ENCODE measurements at regions not wholly inside any gene's neighbourhood (a gene's known extent, or its start where the extent isn't known, plus 50 kb on each side); places are given as distances from the start of the nearest gene placed in this dataset.
"Not testable (repeated sequence)": the region's sequence is repeated elsewhere in the genome, so short reads cannot be mapped to it uniquely, and the experiment has no call there.

DNA sequence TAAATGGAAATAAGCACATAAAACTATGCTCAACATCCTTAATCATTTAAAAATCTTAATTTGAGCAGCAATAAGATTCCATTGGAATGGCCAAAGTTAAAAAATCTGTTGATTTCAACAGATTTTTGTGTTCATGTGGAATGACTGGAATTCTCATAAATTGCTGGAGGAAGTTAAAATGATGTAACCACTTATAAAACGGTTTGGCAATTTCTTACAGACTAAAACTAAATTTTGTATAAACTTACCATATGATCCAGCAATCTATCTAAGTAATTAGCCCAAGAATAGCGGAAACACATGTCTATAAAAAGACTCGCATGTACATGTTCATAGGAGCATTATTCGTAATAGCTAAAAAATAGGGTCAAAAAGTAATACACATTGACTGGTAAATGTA is 1713.6 kb downstream of the SI start:
- H3K36me3 ChIP-seq (ENCODE audit: control insufficient read depth in 2 of 2, insufficient read depth in 2 of 2, low read length in 1 of 2), result no peaks in the 10 kb centered on the region
- H3K27me3 ChIP-seq (ENCODE audit: control insufficient read depth in 1 of 2, insufficient read depth in 2 of 2, low read length in 2 of 2), result no peaks in the 10 kb centered on the region
- no peaks in the 10 kb centered on the region for H3K4me1 ChIP-seq (ENCODE audit: control insufficient read depth in 2 of 2, insufficient read depth in 2 of 2, low read length in 1 of 2)
- H3K4me3 ChIP-seq (ENCODE audit: low read depth in 1 of 2, low read length in 2 of 2), result no peak overlapping the region
- WGBS, 2 donors, result 69 to 79% methylated on average over 4 of the region's 4 CpGs
- peaks cover 0 to 4% of the 10 kb centered on the region in 2 donors for H3K9me3 ChIP-seq (ENCODE audit: control insufficient read depth in 2 of 2, insufficient read depth in 1 of 2, low read depth in 1 of 2, low read length in 1 of 2)
- no peak overlapping the region for H3K27ac ChIP-seq (ENCODE audit: low read depth in 2 of 2, low read length in 1 of 2)

DNA sequence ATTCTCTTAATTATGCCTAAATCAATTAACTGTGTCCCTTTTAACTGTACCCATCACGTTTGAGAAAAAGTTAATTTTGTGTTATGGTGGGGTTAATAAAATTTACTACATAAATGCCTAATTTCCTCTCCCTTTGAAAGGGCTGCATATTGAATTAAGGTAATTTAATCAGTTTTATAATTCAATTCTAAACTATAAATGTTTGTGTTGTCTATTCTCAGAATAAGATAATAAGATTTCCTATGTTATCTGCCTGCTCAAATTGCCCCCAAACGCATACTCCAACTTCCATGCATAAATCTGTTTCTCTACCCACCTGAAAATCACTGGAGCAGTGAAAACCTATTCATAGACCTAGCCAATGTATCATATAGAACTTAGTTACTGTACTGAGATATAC is 1716.1 kb downstream of the SI start:
- WGBS, 2 donors, result 73 to 78% methylated on average over 2 of the region's 2 CpGs
- no peaks in the 10 kb centered on the region for H3K9me3 ChIP-seq (ENCODE audit: control insufficient read depth in 2 of 2, insufficient read depth in 1 of 2, low read depth in 1 of 2, low read length in 1 of 2)
- no peak overlapping the region for H3K4me3 ChIP-seq (ENCODE audit: low read depth in 1 of 2, low read length in 2 of 2)
- no peaks in the 10 kb centered on the region for H3K27me3 ChIP-seq (ENCODE audit: control insufficient read depth in 1 of 2, insufficient read depth in 2 of 2, low read length in 2 of 2)
- H3K4me1 ChIP-seq (ENCODE audit: control insufficient read depth in 2 of 2, insufficient read depth in 2 of 2, low read length in 1 of 2), result no peaks in the 10 kb centered on the region
- no peaks in the 10 kb centered on the region for H3K36me3 ChIP-seq (ENCODE audit: control insufficient read depth in 2 of 2, insufficient read depth in 2 of 2, low read length in 1 of 2)
- no peak overlapping the region for H3K27ac ChIP-seq (ENCODE audit: low read depth in 2 of 2, low read length in 1 of 2)

DNA sequence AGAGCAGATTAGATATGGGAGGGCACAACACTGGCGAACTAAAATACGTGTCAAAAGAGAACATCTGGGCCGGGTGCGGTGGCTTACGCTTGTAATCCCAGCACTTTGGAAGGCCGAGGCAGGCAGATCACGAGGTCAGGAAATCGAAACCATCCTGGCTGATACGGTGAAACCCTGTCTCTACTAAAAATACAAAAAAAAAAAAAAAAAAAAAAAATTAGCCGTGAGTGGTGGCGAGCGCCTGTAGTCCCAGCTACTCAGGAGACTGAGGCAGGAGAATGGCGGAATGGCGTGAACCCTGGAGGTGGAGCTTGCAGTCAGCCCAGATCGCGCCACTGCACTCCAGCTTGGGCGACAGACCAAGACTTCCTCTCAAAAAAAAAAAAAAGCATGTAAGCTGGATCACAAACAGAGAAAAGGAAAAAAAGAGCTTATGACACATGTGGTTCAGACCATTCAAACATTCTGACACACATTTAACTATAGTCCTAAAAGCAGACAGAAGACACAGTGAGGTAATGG is 1716.9 kb downstream of the SI start:
- WGBS, 2 donors, result 92 to 94% methylated on average over 17 of the region's 17 CpGs
- not testable (repeated sequence) for H3K4me3 ChIP-seq (ENCODE audit: low read depth in 1 of 2, low read length in 2 of 2); H3K36me3 ChIP-seq (ENCODE audit: control insufficient read depth in 2 of 2, insufficient read depth in 2 of 2, low read length in 1 of 2); H3K27me3 ChIP-seq (ENCODE audit: control insufficient read depth in 1 of 2, insufficient read depth in 2 of 2, low read length in 2 of 2); H3K4me1 ChIP-seq (ENCODE audit: control insufficient read depth in 2 of 2, insufficient read depth in 2 of 2, low read length in 1 of 2); H3K27ac ChIP-seq (ENCODE audit: low read depth in 2 of 2, low read length in 1 of 2); H3K9me3 ChIP-seq (ENCODE audit: control insufficient read depth in 2 of 2, insufficient read depth in 1 of 2, low read depth in 1 of 2, low read length in 1 of 2)

DNA sequence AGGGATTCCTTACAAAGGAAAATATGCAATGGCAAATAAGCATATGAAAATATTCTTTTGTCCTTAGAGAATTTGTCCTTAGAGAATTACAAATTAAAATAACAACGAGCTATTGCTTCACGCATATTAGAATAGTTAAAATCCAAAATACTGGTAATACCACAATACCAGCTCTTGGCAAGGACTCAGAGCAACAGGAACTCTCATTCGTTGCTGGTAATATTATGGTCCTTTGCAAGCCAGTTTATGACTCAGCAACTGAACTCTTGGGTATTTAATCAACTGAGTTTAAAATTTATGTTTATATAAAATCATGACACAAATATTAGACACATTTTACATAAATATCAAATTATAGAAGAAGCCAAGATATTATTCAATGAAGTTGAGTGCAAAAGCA is 1730.4 kb downstream of the SI start:
- 75 to 78% methylated on average over 3 of the region's 3 CpGs for WGBS, 2 donors
- no peaks in the 10 kb centered on the region for H3K9me3 ChIP-seq (ENCODE audit: control insufficient read depth in 2 of 2, insufficient read depth in 1 of 2, low read depth in 1 of 2, low read length in 1 of 2)
- no peaks in the 10 kb centered on the region for H3K27me3 ChIP-seq (ENCODE audit: control insufficient read depth in 1 of 2, insufficient read depth in 2 of 2, low read length in 2 of 2)
- no peaks in the 10 kb centered on the region for H3K36me3 ChIP-seq (ENCODE audit: control insufficient read depth in 2 of 2, insufficient read depth in 2 of 2, low read length in 1 of 2)
- no peaks in the 10 kb centered on the region for H3K4me1 ChIP-seq (ENCODE audit: control insufficient read depth in 2 of 2, insufficient read depth in 2 of 2, low read length in 1 of 2)
- no peak overlapping the region for H3K27ac ChIP-seq (ENCODE audit: low read depth in 2 of 2, low read length in 1 of 2)
- no peak overlapping the region for H3K4me3 ChIP-seq (ENCODE audit: low read depth in 1 of 2, low read length in 2 of 2)

DNA sequence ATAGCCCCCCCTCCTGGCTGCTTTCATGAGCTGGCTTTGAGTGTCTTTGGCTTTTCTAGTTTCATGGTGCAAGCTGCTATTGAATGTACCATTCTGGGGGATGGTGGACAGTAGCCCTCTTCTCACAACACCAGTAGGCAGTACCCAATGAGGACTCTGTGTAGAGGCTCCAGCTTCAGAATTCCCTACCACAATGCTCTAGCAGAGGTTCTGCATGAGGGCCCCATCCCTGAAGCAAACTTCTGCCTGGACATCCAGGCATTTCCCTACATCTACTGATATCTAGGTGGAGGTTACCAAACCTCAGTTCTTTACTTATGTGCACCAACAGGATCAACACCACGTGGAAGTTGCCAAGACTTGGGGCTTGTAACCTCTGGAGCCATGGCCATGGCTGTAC is 1742.9 kb downstream of the SI start:
- peaks cover 0 to 5% of the 10 kb centered on the region in 2 donors for H3K9me3 ChIP-seq (ENCODE audit: control insufficient read depth in 2 of 2, insufficient read depth in 1 of 2, low read depth in 1 of 2, low read length in 1 of 2)
- H3K27ac ChIP-seq (ENCODE audit: low read depth in 2 of 2, low read length in 1 of 2), result no peak overlapping the region
- WGBS, 2 donors, result 47 to 53% methylated on average over 1 of the region's 1 CpG
- H3K4me1 ChIP-seq (ENCODE audit: control insufficient read depth in 2 of 2, insufficient read depth in 2 of 2, low read length in 1 of 2), result no peaks in the 10 kb centered on the region
- no peak overlapping the region for H3K4me3 ChIP-seq (ENCODE audit: low read depth in 1 of 2, low read length in 2 of 2)
- no peaks in the 10 kb centered on the region for H3K27me3 ChIP-seq (ENCODE audit: control insufficient read depth in 1 of 2, insufficient read depth in 2 of 2, low read length in 2 of 2)
- H3K36me3 ChIP-seq (ENCODE audit: control insufficient read depth in 2 of 2, insufficient read depth in 2 of 2, low read length in 1 of 2), result no peaks in the 10 kb centered on the region

DNA sequence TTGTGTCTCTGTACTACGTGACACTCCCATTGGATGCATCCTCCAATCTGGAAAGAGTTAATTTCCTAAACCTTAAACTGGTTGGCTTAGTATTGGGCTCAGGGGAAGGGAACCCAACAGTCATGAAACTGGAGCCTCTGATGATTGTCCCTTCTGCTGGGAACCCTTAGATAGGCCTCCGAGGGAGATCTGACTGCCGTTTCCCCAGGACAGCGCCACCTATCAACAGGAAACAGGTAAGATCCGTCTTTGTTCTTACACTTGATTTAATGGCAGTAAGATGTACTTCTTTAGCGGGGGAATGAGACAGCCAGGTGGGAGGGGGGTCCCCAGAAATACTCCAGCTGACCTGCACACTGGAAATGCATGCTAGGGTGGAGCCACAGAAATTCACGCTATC is 1749.6 kb downstream of the SI start:
- Histone ChIP-seq H3K27me3 (ENCODE audit: control insufficient read depth in 1 of 2, insufficient read depth in 2 of 2, low read length in 2 of 2) (no peaks in the 10 kb centered on the region), H3K36me3 (ENCODE audit: control insufficient read depth in 2 of 2, insufficient read depth in 2 of 2, low read length in 1 of 2) (no peaks in the 10 kb centered on the region), H3K4me3 (ENCODE audit: low read depth in 1 of 2, low read length in 2 of 2) (no peak overlapping the region), H3K4me1 (ENCODE audit: control insufficient read depth in 2 of 2, insufficient read depth in 2 of 2, low read length in 1 of 2) (no peaks in the 10 kb centered on the region), H3K9me3 (ENCODE audit: control insufficient read depth in 2 of 2, insufficient read depth in 1 of 2, low read depth in 1 of 2, low read length in 1 of 2) (peaks cover 0 to 2% of the 10 kb centered on the region in 2 donors), H3K27ac (ENCODE audit: low read depth in 2 of 2, low read length in 1 of 2) (no peak overlapping the region)
- 74% methylated on average over 7 of the region's 7 CpGs for WGBS, 2 donors

DNA sequence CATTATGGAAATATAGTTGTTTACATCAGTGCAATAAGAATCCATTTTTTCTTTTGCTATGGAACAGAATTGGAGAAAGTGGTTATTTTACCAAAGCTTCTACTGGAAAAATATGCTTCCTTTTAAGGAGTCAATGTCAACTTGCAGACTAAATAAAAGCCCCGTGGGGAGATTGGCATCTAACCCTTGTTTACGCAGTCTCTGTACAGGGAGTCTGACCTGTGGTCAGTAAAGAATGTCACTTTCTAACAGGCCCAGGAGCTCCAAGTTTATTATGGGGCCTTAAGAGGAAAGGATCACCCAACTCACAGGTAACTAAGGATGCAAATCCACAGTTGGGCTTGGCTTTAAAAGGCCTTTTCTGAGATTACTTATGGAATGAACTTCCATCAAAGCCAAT is 1751.2 kb downstream of the SI start:
- Histone ChIP-seq H3K4me3 (ENCODE audit: low read depth in 1 of 2, low read length in 2 of 2) (no peak overlapping the region), H3K9me3 (ENCODE audit: control insufficient read depth in 2 of 2, insufficient read depth in 1 of 2, low read depth in 1 of 2, low read length in 1 of 2) (peaks cover 0 to 2% of the 10 kb centered on the region in 2 donors), H3K27me3 (ENCODE audit: control insufficient read depth in 1 of 2, insufficient read depth in 2 of 2, low read length in 2 of 2) (no peaks in the 10 kb centered on the region), H3K36me3 (ENCODE audit: control insufficient read depth in 2 of 2, insufficient read depth in 2 of 2, low read length in 1 of 2) (no peaks in the 10 kb centered on the region), H3K27ac (ENCODE audit: low read depth in 2 of 2, low read length in 1 of 2) (no peak overlapping the region), H3K4me1 (ENCODE audit: control insufficient read depth in 2 of 2, insufficient read depth in 2 of 2, low read length in 1 of 2) (no peaks in the 10 kb centered on the region)
- WGBS, 2 donors, result 36 to 43% methylated on average over 2 of the region's 2 CpGs

DNA sequence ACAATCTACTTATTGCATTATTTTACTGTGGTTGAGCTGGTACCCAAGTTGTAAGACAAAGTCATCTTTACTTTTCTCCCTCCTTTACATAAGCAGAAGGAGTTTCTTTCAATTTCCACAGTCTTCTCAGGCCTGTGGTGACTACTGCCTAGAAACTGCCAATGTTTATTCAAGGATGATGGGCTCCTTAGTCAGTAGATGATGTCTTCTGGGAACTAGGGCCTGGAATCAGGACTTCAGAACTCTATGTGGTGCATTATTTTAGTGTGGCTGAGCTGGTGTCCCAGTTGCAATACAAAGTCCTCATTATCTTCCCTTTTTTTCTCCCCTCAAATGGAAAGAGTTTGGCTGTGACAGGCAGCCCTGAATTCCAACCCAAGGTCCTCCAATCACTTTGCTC is 1762.5 kb downstream of the SI start:
- Histone ChIP-seq H3K27ac (ENCODE audit: low read depth in 2 of 2, low read length in 1 of 2) (no peak overlapping the region), H3K4me1 (ENCODE audit: control insufficient read depth in 2 of 2, insufficient read depth in 2 of 2, low read length in 1 of 2) (no peaks in the 10 kb centered on the region), H3K27me3 (ENCODE audit: control insufficient read depth in 1 of 2, insufficient read depth in 2 of 2, low read length in 2 of 2) (no peaks in the 10 kb centered on the region), H3K9me3 (ENCODE audit: control insufficient read depth in 2 of 2, insufficient read depth in 1 of 2, low read depth in 1 of 2, low read length in 1 of 2) (peaks cover 0 to 2% of the 10 kb centered on the region in 2 donors), H3K36me3 (ENCODE audit: control insufficient read depth in 2 of 2, insufficient read depth in 2 of 2, low read length in 1 of 2) (no peaks in the 10 kb centered on the region), H3K4me3 (ENCODE audit: low read depth in 1 of 2, low read length in 2 of 2) (no peak overlapping the region)

DNA sequence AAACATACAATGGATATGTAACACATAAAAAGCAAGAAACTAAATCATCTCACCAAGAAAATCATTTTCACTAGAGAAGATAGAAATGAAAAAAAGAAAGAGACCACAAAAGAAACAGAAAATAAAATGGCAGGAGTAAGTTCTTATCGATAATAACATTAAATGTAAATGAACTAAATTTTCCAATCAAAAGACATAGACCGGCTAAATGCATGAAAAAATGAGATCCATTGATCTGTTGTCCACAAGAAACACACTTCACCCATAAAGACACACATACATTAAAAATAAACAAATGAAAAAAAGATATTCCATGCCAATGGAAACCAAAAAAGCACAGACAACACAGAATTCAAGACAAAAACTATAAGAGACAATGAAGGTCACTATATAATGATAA is 1771.9 kb downstream of the SI start:
- H3K27ac ChIP-seq (ENCODE audit: low read depth in 2 of 2, low read length in 1 of 2), result no peak overlapping the region
- no peaks in the 10 kb centered on the region for H3K4me1 ChIP-seq (ENCODE audit: control insufficient read depth in 2 of 2, insufficient read depth in 2 of 2, low read length in 1 of 2)
- H3K9me3 ChIP-seq (ENCODE audit: control insufficient read depth in 2 of 2, insufficient read depth in 1 of 2, low read depth in 1 of 2, low read length in 1 of 2), result peaks cover 5 to 6% of the 10 kb centered on the region in 2 donors
- H3K4me3 ChIP-seq (ENCODE audit: low read depth in 1 of 2, low read length in 2 of 2), result no peak overlapping the region
- WGBS, 2 donors, result 97 to 99% methylated on average over 2 of the region's 2 CpGs
- H3K36me3 ChIP-seq (ENCODE audit: control insufficient read depth in 2 of 2, insufficient read depth in 2 of 2, low read length in 1 of 2), result no peaks in the 10 kb centered on the region
- no peaks in the 10 kb centered on the region for H3K27me3 ChIP-seq (ENCODE audit: control insufficient read depth in 1 of 2, insufficient read depth in 2 of 2, low read length in 2 of 2)

DNA sequence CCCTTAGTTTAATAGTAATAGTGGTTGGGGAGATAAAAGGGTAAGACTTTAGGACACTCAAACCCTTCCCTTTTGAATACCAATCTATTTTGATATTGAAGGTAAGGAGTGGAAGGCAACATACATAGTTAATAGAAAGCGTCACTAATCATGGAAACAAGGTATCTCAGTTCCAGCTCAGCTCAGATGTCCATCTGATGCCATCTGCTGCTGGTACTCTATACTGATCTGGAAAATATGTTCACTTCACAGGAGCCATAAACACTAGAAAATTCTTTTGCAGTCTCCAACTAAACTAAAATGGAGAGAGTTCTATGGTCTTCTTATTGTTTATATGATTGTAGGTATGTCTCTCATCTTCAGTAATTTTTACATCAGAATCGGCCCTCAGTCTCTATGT is 1777.1 kb downstream of the OTOL1 start:
- Histone ChIP-seq H3K27me3 (ENCODE audit: control insufficient read depth in 1 of 2, insufficient read depth in 2 of 2, low read length in 2 of 2) (no peaks in the 10 kb centered on the region), H3K4me3 (ENCODE audit: low read depth in 1 of 2, low read length in 2 of 2) (no peak overlapping the region), H3K27ac (ENCODE audit: low read depth in 2 of 2, low read length in 1 of 2) (no peak overlapping the region), H3K36me3 (ENCODE audit: control insufficient read depth in 2 of 2, insufficient read depth in 2 of 2, low read length in 1 of 2) (no peaks in the 10 kb centered on the region), H3K9me3 (ENCODE audit: control insufficient read depth in 2 of 2, insufficient read depth in 1 of 2, low read depth in 1 of 2, low read length in 1 of 2) (no peaks in the 10 kb centered on the region), H3K4me1 (ENCODE audit: control insufficient read depth in 2 of 2, insufficient read depth in 2 of 2, low read length in 1 of 2) (no peaks in the 10 kb centered on the region)
- WGBS, 2 donors, result 66 to 72% methylated on average over 2 of the region's 2 CpGs
